HPDE6-E6E7 (cell line): ENCODE measurements at regions not wholly inside any gene's neighbourhood (a gene's known extent, or its start where the extent isn't known, plus 50 kb on each side); places are given as distances from the start of the nearest gene placed in this dataset.
"Not testable (repeated sequence)": the region's sequence is repeated elsewhere in the genome, so short reads cannot be mapped to it uniquely, and the experiment has no call there.

Experiments
- DNase-seq: peaks from one replicate; pipeline ENCODE4 v3.0.0; 2011; ENCODE audit warnings: missing footprints; ENCODE audit errors: extremely low spot score

DNA sequence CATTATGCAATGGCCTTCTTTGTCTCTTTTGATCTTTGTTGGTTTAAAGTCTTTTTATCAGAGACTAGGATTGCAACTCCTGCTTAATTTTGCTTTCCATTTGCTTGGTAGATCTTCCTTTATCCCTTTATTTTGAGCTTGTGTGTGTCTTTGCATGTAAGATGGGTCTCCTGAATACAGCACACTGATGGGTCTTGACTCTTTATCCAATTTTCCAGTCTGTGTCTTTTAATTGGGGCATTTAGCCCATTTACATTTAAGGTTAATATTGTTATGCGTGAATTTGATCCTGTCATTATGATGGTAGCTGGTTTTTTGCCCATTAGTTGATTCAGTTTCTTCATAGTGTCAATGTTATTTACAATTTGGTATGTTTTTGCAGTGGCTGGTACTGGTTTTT is 56.9 kb upstream of the TBX18 start:
- not testable (repeated sequence) for DNase-seq

DNA sequence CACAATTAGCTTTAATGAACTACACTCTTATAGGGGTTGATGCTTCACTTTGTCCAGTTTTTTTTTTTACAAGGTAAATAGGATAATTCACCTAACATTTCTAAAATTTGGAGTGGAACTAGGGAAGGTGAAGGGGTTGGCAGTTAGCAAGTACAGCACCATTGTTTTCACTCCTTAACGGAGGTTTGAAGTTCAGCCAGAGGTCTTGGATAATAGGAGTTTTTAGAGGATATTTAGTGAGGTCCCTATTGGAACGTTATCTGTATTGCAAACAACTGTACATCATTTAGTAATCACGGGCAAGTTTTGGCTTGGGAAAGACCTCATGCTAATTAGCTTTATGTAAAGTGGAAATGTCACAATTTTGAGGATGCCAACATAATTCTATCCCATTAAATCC is 52.3 kb upstream of the TBX18 start:
- no peak for DNase-seq

DNA sequence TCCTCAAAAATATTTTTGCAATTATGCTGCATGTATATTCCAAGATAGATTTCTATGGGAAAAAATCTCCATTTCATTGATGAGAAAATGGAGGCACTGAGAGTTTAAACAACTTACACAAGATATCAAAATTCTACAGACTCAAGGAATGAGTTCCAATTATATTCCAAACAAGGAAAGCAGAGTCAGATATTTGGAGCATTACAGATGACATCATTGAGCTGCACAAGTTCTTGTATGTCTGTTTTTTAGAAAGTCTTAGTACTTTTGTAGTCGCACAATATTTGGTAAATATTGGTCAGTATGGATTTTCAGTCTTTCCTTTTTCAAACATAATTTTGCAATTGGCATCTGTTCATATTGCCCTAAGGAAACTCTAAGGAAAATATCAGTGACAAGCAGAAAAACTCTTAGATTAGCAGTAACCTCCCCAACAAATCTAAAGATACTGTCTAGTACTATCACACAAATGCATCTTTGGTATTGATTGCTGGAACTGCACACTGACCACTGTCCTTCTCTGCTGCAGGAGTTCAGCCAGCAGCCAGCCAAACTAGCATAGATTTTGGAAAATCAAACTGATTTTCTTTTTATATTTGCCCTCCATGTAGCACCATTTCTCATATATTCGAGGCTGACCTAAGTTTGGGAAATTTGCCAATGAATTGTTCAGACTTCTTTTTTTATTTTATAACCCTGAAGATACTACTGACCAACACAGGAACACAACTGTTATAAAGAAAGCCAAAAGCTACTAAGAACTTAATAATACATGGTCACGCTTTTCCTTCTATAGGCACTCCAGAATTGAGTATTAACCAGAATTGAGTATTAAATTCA is 51.7 kb upstream of the TBX18 start:
- no peak for DNase-seq
